ENCODE measurements at regions not wholly inside any gene's neighbourhood (a gene's known extent, or its start where the extent isn't known, plus 50 kb on each side); places are given as distances from the start of the nearest gene placed in this dataset.
A peak's percentile ranks its signal among the peaks of the same experiment; 100 is the strongest.

- ATAC-seq, result no peak
- POLR2A ChIA-PET, result no interaction called here
- Mint-ChIP-seq H3K27ac (no peak overlapping the region), H3K9me3 (ENCODE audit: low read depth) (no peaks in the 10 kb centered on the region), H3K4me1 (peaks cover 16% of the 10 kb centered on the region), H3K27me3 (peaks cover 2% of the 10 kb centered on the region), H3K36me3 (ENCODE audit: low read depth) (no peaks in the 10 kb centered on the region), H3K4me3 (no peak overlapping the region)
- CTCF ChIA-PET, result interaction anchor here (0.7 to 1.2 kb wide), 2 partner anchors 12 to 231 kb away, joined by 3 read pairs; no protein-coding TSS in a partner anchor
- intact Hi-C loops (cut with DNase I, micrococcal nuclease), result no loop called here
- DNase-seq, result no peak
These were observed 236.8 kb upstream of the SERP2 start for GRCh38 chr13:44136696-44137268.

DNA sequence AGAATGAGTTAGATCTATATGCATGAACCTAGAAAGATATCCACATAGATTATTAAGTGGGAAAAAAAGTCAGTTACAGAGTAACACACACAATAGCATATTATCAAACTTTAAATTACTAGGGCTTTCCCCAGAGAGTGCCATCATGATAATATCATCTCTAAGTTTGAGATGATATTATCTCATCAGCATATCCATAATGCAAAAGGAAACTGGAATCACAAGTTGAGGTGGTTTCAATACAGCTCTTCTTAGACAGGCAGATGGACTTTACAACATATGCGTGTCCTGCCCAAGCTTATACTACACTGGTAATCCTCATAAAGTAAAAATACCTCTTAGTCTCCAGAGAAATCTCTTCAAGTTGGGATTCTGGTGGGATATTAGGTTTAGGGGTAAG is 236.2 kb upstream of the SERP2 start:
- DNase-seq (no peak), ATAC-seq (no peak)
- no peak overlapping the region for H3K27ac Mint-ChIP-seq
- H3K9me3 Mint-ChIP-seq (ENCODE audit: low read depth), result no peaks in the 10 kb centered on the region
- ChIA-PET CTCF (interaction anchor here (1.2 kb wide), 1 partner anchor 231 kb away, joined by 3 read pairs; no protein-coding TSS in a partner anchor), POLR2A (no interaction called here)
- H3K36me3 Mint-ChIP-seq (ENCODE audit: low read depth), result no peaks in the 10 kb centered on the region
- peaks cover 2% of the 10 kb centered on the region for H3K27me3 Mint-ChIP-seq
- H3K4me1 Mint-ChIP-seq, result peaks cover 20% of the 10 kb centered on the region
- H3K4me3 Mint-ChIP-seq, result no peak overlapping the region
- intact Hi-C loops (cut with DNase I, micrococcal nuclease), result no loop called here

GRCh38 chr13:44140146-44140545 is 233.5 kb upstream of the SERP2 start:
- Mint-ChIP-seq H3K36me3 (ENCODE audit: low read depth) (no peaks in the 10 kb centered on the region), H3K4me1 (peaks cover 21% of the 10 kb centered on the region), H3K27me3 (peaks cover 4% of the 10 kb centered on the region), H3K27ac (no peak overlapping the region), H3K4me3 (no peak overlapping the region), H3K9me3 (ENCODE audit: low read depth) (no peaks in the 10 kb centered on the region)
- ChIA-PET POLR2A (no interaction called here), CTCF (no interaction called here)
- ATAC-seq (no peak), DNase-seq (no peak)
- intact Hi-C loops (cut with DNase I, micrococcal nuclease), result loop anchor here in 1 of 2 experiments (5.0 kb wide), 4 partner anchors 57 to 233 kb away; no protein-coding TSS in a partner anchor

GRCh38 chr13:44140888-44141724 is 232.5 kb upstream of the SERP2 start:
- Mint-ChIP-seq H3K27ac (peak overlapping the region; percentile 90), H3K27me3 (peaks cover 4% of the 10 kb centered on the region), H3K36me3 (ENCODE audit: low read depth) (no peaks in the 10 kb centered on the region), H3K4me3 (peak overlapping the region; percentile 87), H3K4me1 (peaks cover 21% of the 10 kb centered on the region), H3K9me3 (ENCODE audit: low read depth) (no peaks in the 10 kb centered on the region)
- intact Hi-C loops (cut with DNase I, micrococcal nuclease), result loop anchor here in 1 of 2 experiments (1.0 to 5.0 kb wide), 6 partner anchors 56 to 777 kb away; no protein-coding TSS in a partner anchor
- ChIA-PET CTCF (no interaction called here), POLR2A (interaction anchor here (0.6 kb wide), 3 partner anchors 114 to 627 kb away, joined by 3 to 4 read pairs (median 3); no protein-coding TSS in a partner anchor)
- DNase-seq, result peak; percentile 12
- no peak for ATAC-seq

DNA sequence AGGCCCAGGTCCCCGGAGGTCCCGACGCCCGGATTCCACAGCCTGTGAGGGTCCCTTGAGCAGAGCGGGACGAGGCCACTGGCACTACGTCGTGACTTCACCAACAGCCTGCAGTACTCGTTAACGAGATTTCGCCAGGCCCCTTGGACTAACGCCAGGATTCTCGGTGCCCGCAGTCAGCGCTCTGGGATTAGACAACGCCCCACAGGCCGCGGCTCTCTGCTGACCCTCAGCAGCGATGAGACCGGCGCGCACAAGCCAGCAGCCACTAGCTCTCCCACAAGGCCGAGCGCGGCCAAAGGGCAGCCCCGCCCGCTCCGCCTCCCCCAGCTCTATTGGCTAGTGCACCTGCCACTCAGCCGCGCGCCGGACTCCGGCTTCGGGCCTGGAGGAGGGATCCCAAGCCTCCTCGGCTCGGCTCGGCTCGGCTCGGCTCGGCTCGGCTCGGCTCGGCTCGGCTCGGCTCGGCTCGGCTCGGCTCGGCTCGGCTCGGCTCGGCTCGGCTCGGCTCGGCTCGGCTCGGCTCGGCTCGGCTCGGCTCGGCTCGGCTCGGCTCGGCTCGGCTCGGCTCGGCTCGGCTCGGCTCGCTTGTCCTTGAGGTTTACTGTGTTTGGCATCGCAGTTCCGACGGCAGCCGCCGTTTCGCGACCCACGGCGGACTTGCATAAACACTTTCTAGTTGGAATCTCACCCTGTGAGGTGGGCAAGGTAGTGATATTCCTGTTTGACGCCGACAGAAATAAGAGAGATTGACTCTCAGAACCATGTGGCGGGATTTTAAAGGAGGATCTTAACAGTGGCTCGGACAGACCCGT is 231.7 kb upstream of the SERP2 start:
- DNase-seq, result peak; percentile 96
- intact Hi-C loops (cut with DNase I, micrococcal nuclease), result loop anchor here (1.0 to 5.0 kb wide), 10 partner anchors 55 to 847 kb away; partner anchors contain the start of genes GPALPP1 (in 1 of the 2) and NUFIP1 (in 1 of the 2)
- CTCF ChIA-PET, result no interaction called here
- peak overlapping the region; percentile 87 for H3K4me3 Mint-ChIP-seq
- peak overlapping the region; percentile 90 for H3K27ac Mint-ChIP-seq
- H3K27me3 Mint-ChIP-seq, result peaks cover 4% of the 10 kb centered on the region
- no peaks in the 10 kb centered on the region for H3K36me3 Mint-ChIP-seq (ENCODE audit: low read depth)
- H3K4me1 Mint-ChIP-seq, result peaks cover 15% of the 10 kb centered on the region
- peak; percentile 100 for ATAC-seq
- POLR2A ChIA-PET, result interaction anchor here (0.6 kb wide), 2 partner anchors 113 to 626 kb away, joined by 3 to 4 read pairs; no protein-coding TSS in a partner anchor
- H3K9me3 Mint-ChIP-seq (ENCODE audit: low read depth), result no peaks in the 10 kb centered on the region

GRCh38 chr13:44142540-44142867 is 231.1 kb upstream of the SERP2 start:
- Mint-ChIP-seq H3K27me3 (peaks cover 4% of the 10 kb centered on the region), H3K9me3 (ENCODE audit: low read depth) (no peaks in the 10 kb centered on the region), H3K4me3 (peak overlapping the region; percentile 87), H3K36me3 (ENCODE audit: low read depth) (no peaks in the 10 kb centered on the region), H3K4me1 (peaks cover 12% of the 10 kb centered on the region), H3K27ac (peak overlapping the region; percentile 85)
- intact Hi-C loops (cut with DNase I, micrococcal nuclease), result loop anchor here (1.0 to 5.0 kb wide), 8 partner anchors 55 to 847 kb away; partner anchors contain the start of genes GPALPP1 (in 1 of the 2) and NUFIP1 (in 1 of the 2)
- POLR2A ChIA-PET, result no interaction called here
- no peak for DNase-seq
- CTCF ChIA-PET, result no interaction called here
- no peak for ATAC-seq

GRCh38 chr13:44142941-44143665 is 230.5 kb upstream of the SERP2 start:
- no peaks in the 10 kb centered on the region for H3K9me3 Mint-ChIP-seq (ENCODE audit: low read depth)
- DNase-seq (no peak), ATAC-seq (no peak)
- POLR2A ChIA-PET, result no interaction called here
- H3K4me1 Mint-ChIP-seq, result peaks cover 12% of the 10 kb centered on the region
- H3K27me3 Mint-ChIP-seq, result peaks cover 3% of the 10 kb centered on the region
- H3K4me3 Mint-ChIP-seq, result peak overlapping the region; percentile 87
- H3K36me3 Mint-ChIP-seq (ENCODE audit: low read depth), result no peaks in the 10 kb centered on the region
- intact Hi-C loops (cut with DNase I, micrococcal nuclease), result loop anchor here (1.0 to 5.0 kb wide), 8 partner anchors 54 to 846 kb away; partner anchors contain the start of genes GPALPP1 (in 1 of the 2) and NUFIP1 (in 1 of the 2)
- CTCF ChIA-PET, result no interaction called here
- H3K27ac Mint-ChIP-seq, result no peak overlapping the region

GRCh38 chr13:44146138-44146537 is 227.5 kb upstream of the SERP2 start:
- Mint-ChIP-seq H3K36me3 (ENCODE audit: low read depth) (no peaks in the 10 kb centered on the region), H3K4me1 (peaks cover 8% of the 10 kb centered on the region), H3K27me3 (peaks cover 3% of the 10 kb centered on the region), H3K9me3 (ENCODE audit: low read depth) (no peaks in the 10 kb centered on the region), H3K4me3 (no peak overlapping the region), H3K27ac (no peak overlapping the region)
- ATAC-seq (no peak), DNase-seq (no peak)
- POLR2A ChIA-PET, result no interaction called here
- intact Hi-C loops (cut with DNase I, micrococcal nuclease), result no loop called here
- CTCF ChIA-PET, result no interaction called here

DNA sequence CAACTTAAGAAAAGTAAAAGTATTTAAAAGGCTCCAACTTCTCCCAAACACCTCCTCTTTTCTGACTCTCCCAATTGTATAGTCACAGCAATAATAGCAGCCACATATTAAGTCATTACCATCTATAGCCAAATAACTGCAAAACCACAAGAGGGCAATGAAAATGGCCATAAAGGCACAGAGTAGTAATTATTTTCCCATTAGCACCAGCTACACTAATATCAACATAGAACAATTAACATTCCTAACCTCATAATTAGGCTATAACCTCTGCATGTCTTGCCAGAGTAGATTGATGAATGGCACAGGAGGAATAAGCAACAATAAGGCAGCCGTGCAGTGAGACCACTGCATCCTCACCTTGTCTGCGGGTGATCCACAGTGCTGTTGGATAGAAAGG is 226.4 kb upstream of the SERP2 start:
- Mint-ChIP-seq H3K4me1 (peaks cover 4% of the 10 kb centered on the region), H3K27me3 (peaks cover 3% of the 10 kb centered on the region), H3K36me3 (ENCODE audit: low read depth) (no peaks in the 10 kb centered on the region), H3K27ac (no peak overlapping the region), H3K4me3 (no peak overlapping the region), H3K9me3 (ENCODE audit: low read depth) (no peaks in the 10 kb centered on the region)
- ChIA-PET CTCF (no interaction called here), POLR2A (no interaction called here)
- no peak for DNase-seq
- no peak for ATAC-seq
- intact Hi-C loops (cut with DNase I, micrococcal nuclease), result no loop called here

- H3K9me3 Mint-ChIP-seq (ENCODE audit: low read depth), result no peaks in the 10 kb centered on the region
- DNase-seq (no peak), ATAC-seq (no peak)
- POLR2A ChIA-PET, result no interaction called here
- intact Hi-C loops (cut with DNase I, micrococcal nuclease), result no loop called here
- H3K27ac Mint-ChIP-seq, result no peak overlapping the region
- H3K27me3 Mint-ChIP-seq, result peaks cover 3% of the 10 kb centered on the region
- H3K4me1 Mint-ChIP-seq, result peaks cover under 1% of the 10 kb centered on the region
- no peak overlapping the region for H3K4me3 Mint-ChIP-seq
- no peaks in the 10 kb centered on the region for H3K36me3 Mint-ChIP-seq (ENCODE audit: low read depth)
- CTCF ChIA-PET, result interaction anchor here (0.6 kb wide), 1 partner anchor 1655 kb away, joined by 3 read pairs; no protein-coding TSS in a partner anchor
These were observed 226.0 kb upstream of the SERP2 start for GRCh38 chr13:44147648-44148047.

Measured in activated CD4-positive, alpha-beta T cell treated with anti-CD3 and anti-CD28 coated beads for 36 hours (primary cell).